ENCODE measurements at regions not wholly inside any gene's neighbourhood (a gene's known extent, or its start where the extent isn't known, plus 50 kb on each side); places are given as distances from the start of the nearest gene placed in this dataset.

DNA sequence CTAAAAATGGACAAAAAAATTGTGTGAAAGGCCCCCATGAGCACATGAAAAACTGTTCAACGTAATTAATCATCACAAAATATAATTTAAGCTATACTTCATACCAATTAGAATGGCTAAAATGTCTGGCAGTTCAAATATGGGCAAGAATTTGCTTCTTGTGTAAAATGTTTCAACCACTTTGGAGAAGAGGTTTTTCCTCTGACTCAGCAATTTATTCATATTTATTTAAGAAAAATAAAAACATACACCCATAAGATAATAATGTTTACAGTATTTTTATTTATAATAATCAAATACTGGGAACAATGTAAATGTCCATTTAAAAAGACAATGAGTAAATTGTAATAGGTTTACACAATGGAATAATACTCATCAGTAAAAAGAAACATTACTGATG is 395.1 kb upstream of the KHDRBS2 start:
- TF ChIP-seq, protein P1, sequence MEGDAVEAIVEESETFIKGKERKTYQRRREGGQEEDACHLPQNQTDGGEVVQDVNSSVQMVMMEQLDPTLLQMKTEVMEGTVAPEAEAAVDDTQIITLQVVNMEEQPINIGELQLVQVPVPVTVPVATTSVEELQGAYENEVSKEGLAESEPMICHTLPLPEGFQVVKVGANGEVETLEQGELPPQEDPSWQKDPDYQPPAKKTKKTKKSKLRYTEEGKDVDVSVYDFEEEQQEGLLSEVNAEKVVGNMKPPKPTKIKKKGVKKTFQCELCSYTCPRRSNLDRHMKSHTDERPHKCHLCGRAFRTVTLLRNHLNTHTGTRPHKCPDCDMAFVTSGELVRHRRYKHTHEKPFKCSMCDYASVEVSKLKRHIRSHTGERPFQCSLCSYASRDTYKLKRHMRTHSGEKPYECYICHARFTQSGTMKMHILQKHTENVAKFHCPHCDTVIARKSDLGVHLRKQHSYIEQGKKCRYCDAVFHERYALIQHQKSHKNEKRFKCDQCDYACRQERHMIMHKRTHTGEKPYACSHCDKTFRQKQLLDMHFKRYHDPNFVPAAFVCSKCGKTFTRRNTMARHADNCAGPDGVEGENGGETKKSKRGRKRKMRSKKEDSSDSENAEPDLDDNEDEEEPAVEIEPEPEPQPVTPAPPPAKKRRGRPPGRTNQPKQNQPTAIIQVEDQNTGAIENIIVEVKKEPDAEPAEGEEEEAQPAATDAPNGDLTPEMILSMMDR (IDR thresholded peaks at IDR 0.05): no peak
- TF ChIP-seq POLR2A (IDR thresholded peaks at IDR 0.05): no peak

All from Peyer's patch (tissue), 4 donors.